GM18498 (cell line): ENCODE measurements at regions not wholly inside any gene's neighbourhood (a gene's known extent, or its start where the extent isn't known, plus 50 kb on each side); places are given as distances from the start of the nearest gene placed in this dataset.
"Not testable (repeated sequence)": the region's sequence is repeated elsewhere in the genome, so short reads cannot be mapped to it uniquely, and the experiment has no call there.

Experiments
- ATAC-seq: cut with Tn5 transposase; IDR thresholded peaks from one replicate; pipeline ENCODE4 v1.9.1; 2021; ENCODE audit warnings: mild to moderate bottlenecking, moderate library complexity; ENCODE audit not compliant: unreplicated experiment

DNA sequence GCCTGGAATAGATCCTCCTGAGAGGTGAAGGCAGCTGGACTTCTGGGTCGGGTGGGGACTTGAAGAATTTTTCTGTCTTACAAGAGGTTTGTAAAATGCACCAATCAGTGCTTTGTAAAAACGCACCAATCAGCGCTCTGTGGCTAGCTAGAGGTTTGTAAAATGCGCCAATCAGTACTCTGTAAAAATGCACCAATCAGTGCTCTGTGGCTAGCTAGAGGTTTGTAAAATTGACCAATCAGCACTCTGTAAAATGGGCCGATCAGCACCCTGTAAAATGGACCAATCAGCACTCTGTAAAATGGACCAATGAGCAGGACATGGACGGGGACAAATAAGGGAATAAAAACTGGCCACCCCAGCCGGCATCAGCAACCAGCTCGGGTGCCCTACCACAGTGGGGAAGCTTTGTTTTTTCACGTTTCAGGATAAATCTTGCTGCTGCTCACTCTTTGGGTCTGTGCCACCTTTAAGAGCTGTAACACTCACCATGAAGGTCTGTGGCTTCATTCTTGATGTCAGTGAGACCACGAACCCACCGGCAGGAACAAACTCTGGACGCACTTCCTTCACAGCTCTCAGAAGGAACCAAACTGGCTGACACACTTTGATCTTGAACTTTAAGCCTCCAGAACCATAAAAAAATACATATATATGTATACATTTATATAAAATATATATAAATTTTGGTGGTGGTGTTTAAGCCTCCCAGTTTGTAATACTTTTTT, 197.8 kb upstream of the SLCO3A1 start:
- ATAC-seq: not testable (repeated sequence)

DNA sequence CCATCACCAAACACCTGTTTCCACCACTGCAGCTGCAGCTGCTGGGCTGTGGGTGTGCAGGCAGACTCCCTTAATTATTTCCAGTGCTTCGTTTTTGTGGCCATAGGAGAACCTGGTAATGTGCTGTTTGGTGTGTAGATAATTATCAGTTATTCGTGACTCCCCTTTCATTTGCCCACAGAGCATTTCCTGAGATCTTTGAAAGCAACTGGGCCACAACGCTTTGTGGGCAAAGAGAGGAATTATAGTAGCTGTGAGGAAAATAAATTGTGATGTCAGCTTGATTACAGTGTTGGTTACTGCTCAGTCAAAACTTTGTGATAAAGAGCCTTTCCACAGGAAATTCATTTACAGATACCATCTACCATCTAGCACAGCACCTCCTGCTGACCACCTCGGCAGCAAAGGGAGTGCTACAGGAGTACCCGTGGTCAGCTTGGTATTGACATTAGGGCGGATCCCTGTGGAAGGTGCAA, 193.3 kb upstream of the SLCO3A1 start:
- ATAC-seq: no peak

DNA sequence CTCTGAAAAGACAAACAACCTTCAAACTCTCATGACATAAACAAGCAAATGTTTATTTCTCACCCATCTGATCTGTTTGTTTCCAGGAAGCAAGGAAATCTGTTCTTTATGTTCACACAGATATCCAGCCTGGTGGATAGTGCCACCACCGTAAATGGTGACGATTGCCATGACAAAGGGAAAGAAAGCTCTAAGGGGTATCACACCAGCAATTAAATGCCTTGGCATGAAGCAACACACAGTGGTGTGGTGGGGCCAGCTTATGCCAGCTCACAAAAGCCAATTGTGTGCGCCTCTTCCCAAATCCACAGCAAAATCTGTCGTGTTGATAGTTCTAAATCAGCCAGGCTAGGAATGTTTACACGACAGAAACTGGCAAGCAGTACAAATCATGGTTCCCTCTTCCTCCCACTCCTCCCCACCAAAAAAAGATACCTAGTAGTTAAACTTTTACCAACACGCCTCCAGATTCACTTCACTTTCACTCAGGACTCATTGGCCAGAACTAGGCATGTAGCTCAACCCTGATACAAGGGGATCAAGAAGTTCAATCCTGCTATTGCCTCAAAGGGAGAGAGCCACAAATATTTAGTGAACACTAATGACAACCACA, 189.2 kb upstream of the SLCO3A1 start:
- no peak for ATAC-seq

- no peak for ATAC-seq
Measured at GRCh38 chr15:91665212-91665611, 188.3 kb upstream of the SLCO3A1 start.

DNA sequence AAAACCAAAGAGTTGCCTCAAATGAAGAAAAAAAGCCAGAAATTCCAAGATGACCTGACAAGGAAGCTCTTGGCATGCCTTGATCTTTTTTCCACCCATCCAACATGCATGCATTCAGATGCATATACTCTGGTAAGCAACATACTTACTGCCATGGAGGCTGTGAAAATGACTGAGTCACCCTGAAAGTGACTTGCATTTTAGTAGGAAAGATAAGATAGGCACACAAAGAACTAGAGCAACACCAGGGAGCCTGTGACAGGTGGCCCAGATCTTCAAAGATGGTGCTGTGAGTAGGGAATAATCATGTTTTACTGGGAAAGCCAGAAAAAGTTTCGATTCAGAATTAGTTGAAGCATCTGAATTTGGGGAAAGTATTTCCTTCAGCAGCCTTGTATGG, 185.1 kb upstream of the SLCO3A1 start:
- ATAC-seq: no peak

GRCh38 chr15:91670108-91670507, 183.4 kb upstream of the SLCO3A1 start:
- ATAC-seq: no peak

GRCh38 chr15:91678003-91678402, 175.5 kb upstream of the SLCO3A1 start:
- ATAC-seq: no peak

DNA sequence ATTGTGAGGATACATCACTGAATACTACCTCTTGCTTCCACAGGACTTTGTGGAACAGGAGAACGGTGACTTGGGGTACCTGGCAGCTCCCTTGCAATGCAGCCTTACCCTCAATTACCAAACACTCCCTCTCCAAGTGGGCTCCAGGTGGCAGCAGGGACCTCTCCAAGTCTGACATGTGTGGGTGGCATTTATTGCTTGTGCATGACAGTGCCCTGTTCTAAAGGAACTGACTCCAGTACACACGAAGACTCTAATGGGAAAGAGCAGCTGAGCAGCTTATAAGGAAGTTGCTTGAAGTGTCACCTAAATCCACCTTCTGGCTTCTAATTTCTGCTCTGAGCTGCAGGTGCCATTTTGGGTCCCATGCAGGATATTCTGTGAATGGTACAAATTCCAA, 174.1 kb upstream of the SLCO3A1 start:
- ATAC-seq: no peak

GRCh38 chr15:91685436-91685835, 168.1 kb upstream of the SLCO3A1 start:
- no peak for ATAC-seq

DNA sequence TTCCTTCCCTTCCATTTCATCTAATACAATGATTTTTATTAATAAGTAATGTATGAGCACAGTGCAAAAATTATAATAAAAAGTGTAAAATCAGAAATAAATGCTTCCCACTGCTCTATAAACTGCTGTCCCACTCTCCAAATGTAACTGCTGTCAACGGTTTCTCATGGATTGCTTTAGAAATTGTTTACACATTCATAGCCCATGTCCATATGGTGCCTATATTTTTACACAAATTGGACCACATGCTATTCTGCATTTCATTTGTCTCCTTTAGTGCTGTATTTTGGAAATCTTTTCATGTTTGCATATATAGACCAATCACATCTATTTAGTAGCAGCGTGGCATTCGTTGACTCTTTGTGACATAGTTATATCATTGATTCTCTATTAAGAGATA, 164.7 kb upstream of the SLCO3A1 start:
- ATAC-seq: no peak

DNA sequence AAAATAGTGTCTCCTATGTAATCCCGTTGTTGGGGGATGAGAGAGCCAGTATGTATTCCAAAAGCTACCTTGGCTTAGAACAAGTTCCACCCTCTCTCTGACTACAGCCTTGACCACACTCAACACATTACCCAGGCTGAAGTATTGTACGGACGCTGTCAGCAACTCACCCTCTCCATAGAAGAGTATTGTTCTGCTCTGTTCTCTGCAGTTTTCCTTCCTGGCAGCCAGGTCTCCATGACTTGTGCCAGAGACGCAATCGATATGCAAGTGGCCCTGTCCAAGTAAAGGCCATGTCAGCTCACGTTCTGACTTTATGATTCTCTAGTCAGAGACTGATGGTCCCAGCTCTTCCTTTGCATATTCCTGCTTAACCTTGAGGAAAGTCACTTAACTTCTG, 164.1 kb upstream of the SLCO3A1 start:
- ATAC-seq: no peak

DNA sequence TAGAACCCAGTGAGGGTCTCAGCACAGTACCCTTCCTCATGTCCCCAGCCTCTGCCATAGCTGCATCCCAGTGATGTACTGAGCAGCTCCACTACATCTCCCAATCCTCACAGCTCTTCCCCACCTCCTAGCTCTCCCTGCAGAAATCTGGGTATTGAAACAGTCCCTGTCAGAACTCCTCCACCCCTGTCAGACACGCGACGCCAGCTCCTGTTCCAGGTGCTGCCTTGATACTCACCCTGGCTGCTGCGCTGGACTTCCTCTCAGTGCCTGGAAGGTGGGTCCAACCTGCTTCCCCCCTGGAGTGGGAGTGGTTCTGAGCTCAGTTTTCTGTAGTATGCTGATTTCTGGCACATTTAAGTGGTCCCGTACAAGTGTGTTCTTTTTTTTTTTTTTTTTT, 160.9 kb upstream of the SLCO3A1 start:
- ATAC-seq: no peak

DNA sequence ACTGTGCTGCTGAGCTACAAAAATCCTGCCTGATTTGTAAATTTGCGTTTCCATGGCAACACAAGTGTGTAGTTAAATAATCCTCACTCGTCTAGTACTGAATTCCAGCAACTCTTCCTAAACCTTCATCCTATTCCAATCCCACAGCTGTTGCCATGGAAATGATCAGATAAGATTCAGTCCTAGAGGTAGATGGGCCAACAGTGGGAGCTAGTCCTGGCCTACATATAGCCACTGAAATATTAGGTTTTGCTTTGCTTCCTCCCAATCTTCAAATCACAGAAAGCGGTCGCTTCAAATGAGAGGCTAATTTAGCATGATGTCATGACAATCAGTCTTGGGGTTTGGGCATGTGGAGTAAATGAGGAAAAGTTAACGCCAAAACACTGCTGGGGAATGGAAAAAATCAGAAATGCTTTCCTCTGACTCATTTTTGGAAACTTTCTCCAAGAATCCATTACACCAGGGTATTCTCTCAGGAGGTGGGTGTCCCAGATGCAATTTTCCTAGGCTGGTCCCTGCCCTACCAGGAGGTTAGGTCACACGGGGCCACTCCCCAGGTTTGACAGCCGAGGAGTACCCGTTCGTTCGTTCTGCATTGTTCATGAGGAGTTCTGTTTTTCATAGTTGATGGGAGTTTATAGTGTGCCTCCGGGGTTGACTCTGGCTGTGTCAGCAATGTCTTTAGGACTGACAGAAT, 159.2 kb upstream of the SLCO3A1 start:
- no peak for ATAC-seq

DNA sequence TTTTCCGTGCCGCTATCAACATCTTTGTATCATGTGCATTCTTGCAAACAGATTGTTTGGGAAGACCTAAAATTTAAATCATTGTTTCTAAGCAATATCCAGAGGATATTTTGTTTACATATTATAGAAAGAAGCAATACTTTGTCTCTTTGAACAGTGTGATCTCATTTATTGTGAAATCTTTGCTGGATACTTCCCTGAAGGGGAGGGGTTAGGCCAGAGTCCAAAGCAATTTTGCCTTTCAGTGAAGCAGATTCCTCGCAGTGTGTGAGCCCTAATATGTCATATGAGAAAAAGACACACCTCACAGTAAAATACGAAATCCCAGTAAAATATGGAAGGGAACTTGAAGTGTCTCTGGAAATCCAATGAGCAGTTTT, 158.7 kb upstream of the SLCO3A1 start:
- ATAC-seq: no peak

DNA sequence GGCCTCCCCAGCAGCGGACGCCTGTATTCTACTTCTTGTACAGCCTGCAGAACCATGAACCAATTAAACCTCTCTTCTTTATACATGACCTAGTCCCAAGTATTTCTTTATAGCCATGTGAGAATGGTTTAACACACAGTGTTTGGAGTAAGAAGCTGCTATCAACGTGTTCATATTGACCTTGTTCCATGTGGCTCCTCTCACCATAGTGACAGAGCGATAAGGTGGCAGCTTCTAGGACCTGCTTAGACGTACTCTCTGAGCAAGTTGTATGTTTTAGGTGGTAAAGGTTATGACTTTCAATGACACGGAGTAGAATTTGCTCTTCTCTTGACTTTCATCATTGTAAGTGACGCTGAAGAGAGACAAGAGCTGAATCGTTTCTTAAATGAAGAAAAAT, 157.7 kb upstream of the SLCO3A1 start:
- no peak for ATAC-seq

GRCh38 chr15:91696981-91697380, 156.5 kb upstream of the SLCO3A1 start:
- ATAC-seq: no peak

DNA sequence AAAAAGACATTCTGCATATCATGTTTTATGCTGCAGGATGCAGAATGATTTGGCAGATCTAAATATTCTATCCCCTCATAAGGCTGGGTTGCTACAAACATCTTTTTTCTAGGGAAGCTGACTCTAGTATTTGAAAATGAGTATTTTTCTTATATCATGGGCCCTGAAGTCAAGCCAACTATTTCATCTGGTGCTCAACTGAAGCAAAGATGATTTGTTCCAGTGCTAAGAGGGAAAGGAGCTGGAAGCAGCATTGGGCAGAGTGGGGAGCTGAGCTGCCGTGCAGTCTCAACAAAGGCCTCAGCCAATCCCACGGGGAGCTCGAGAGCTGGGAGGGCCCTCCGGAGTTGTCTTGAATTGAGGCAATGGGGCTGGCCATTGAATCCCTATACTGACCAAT, 155.3 kb upstream of the SLCO3A1 start:
- no peak for ATAC-seq

DNA sequence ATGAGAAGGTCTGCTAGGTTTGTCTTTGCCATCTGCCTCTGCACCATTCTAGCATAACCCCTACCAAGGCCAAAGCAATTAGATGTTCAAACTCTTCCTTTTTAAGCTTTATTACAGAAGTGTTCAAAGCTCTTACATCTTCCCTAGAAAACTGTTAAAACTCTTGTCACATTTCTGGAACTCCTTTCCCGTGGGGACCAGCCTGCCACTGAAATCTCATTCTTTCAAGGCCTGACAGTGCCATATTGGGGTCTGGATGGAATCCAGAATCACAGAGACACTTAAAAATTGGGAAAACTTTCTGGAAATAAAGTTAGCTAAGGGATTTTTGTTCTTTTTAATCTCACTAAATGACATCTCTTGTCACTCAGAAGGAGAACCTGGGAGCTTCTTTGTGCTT, 153.8 kb upstream of the SLCO3A1 start:
- no peak for ATAC-seq

GRCh38 chr15:91703274-91703673, 150.2 kb upstream of the SLCO3A1 start:
- ATAC-seq: no peak

GRCh38 chr15:91704343-91704742, 149.2 kb upstream of the SLCO3A1 start:
- no peak for ATAC-seq

DNA sequence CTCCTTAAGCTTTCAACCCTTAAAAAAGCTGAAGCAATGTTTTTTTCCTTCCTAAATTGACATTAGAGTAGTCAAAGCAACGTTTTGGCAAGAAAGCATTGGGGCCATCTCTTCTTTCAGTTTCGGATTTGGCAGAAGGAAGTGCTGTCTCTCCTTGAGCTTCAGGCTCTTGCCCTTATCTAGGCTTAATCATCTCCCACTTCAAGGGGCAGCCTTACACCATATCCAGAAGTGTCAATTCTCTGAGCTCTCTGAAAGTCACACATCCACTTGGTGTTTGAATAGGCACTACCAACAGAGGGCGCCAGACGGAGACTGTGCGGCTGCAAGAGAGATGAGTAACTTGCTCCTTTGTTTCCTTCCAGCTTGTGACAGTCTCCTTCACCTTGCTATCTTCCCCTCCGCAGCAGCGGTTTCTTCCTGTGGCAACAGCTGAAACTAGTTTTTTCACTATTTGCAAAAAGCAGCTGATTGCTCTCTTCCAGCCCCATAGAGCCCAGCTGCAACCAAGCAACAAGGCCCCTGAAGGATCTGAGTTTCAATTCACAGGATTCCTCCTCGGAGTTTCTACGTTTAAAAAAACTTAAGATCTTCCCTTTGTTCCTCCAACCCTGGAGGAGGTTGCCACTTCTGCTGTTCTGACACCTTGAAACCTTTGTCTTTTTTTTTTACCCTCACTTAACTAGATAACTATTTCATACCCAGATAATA, 147.0 kb upstream of the SLCO3A1 start:
- peak; percentile 74 for ATAC-seq
